Lower leg skin (tissue), 3 donors: ENCODE measurements at regions not wholly inside any gene's neighbourhood (a gene's known extent, or its start where the extent isn't known, plus 50 kb on each side); places are given as distances from the start of the nearest gene placed in this dataset.

Experiments used
- CTCF ChIP-seq, 3 donors: fragments of 450-650 bp; IDR thresholded peaks; one replicate each; pipeline ENCODE4 v1.5.1; 2016; ENCODE audit warnings: antibody characterized with exemption in 3 of 3, mild to moderate bottlenecking in 3 of 3, moderate library complexity in 2 of 3
- POLR2A ChIP-seq, 2 donors: fragments of 450-650 bp; IDR thresholded peaks; one replicate each; pipeline ENCODE4 v1.6.1; 2016 to 2017; ENCODE audit warnings: antibody characterized with exemption in 2 of 2, mild to moderate bottlenecking in 1 of 2, moderate library complexity in 1 of 2

- no peak for TF ChIP-seq POLR2A (IDR thresholded peaks at IDR 0.05)
- no peak for TF ChIP-seq CTCF (IDR thresholded peaks at IDR 0.05)
Observed at GRCh38 chr5:100299261-100299660, 235.9 kb upstream of the FAM174A start.
